H1 (cell line): ENCODE measurements at regions not wholly inside any gene's neighbourhood (a gene's known extent, or its start where the extent isn't known, plus 50 kb on each side); places are given as distances from the start of the nearest gene placed in this dataset.

Source experiments
- CTCF ChIA-PET: fragments of 300-600 bp; sonication (Branson Sonifier 250); formaldehyde crosslinking; loops from one replicate; lab custom pipeline; 2021; ENCODE audit not compliant: partially characterized antibody; lab: Charles Lee
- POLR2A ChIA-PET: fragments of 300-600 bp; sonication (Branson Sonifier 250); formaldehyde crosslinking; loops from one replicate; lab custom pipeline; 2021; ENCODE audit warnings: inconsistent platforms; ENCODE audit not compliant: partially characterized antibody; lab: Charles Lee
- DNase-seq, 2 experiments: peaks; one replicate each; pipeline versions ENCODE4 v3.0.0 to v3.0.0-alpha.2; 2010 to 2022; ENCODE audit warnings: low spot score in 2 of 2, low read depth in 1 of 2, mixed read lengths in 1 of 2
- FAIRE-seq: peaks from 2 replicates; lab custom pipeline; 2011; peaks lifted over from hg19 to GRCh38; lab: Jason Lieb, UNC
- H2AFZ ChIP-seq: 2 replicates; pipeline ENCODE4 v1.8.1; 2012; ENCODE audit warnings: low read length, inconsistent platforms
- H2AK5ac ChIP-seq: 2 replicates; pipeline ENCODE4 v1.6.1; 2013; ENCODE audit warnings: low read depth, low read length
- H2BK120ac ChIP-seq: replicated peaks from 2 replicates; pipeline ENCODE3; 2013; ENCODE audit warnings: low read depth, low read length, inconsistent platforms
- H2BK12ac ChIP-seq: 2 replicates; pipeline ENCODE4 v1.6.1; 2013; ENCODE audit warnings: low read depth, low read length
- H2BK15ac ChIP-seq: 2 replicates; pipeline ENCODE4 v1.6.1; 2013; ENCODE audit warnings: low read length
- H2BK20ac ChIP-seq: 2 replicates; pipeline ENCODE4 v1.6.1; 2013; ENCODE audit warnings: low read length
- H2BK5ac ChIP-seq: 2 replicates; pipeline ENCODE4 v1.6.1; 2013; ENCODE audit warnings: low read depth, low read length
- H3K14ac ChIP-seq: 2 replicates; pipeline ENCODE4 v1.6.1; 2013; ENCODE audit warnings: inconsistent platforms; ENCODE audit not compliant: insufficient read length
- H3K18ac ChIP-seq: 2 replicates; pipeline ENCODE4 v1.6.1; 2013; ENCODE audit warnings: low read length; ENCODE audit errors: extremely low read depth
- H3K23ac ChIP-seq: 2 replicates; pipeline ENCODE4 v1.6.1; 2013; ENCODE audit warnings: inconsistent platforms; ENCODE audit not compliant: insufficient read length
- H3K23me2 ChIP-seq: 2 replicates; pipeline ENCODE4 v1.6.1; 2013; ENCODE audit warnings: low read depth, low read length
- H3K27ac ChIP-seq: 2 replicates; pipeline ENCODE4 v1.6.1; 2011; ENCODE audit warnings: low read depth, low read length, inconsistent platforms
- H3K27me3 ChIP-seq, 4 experiments: replicated peaks in 1 of 4; 1 replicate in 1 of 4; 2 replicates in 3 of 4; pipeline versions ENCODE4 v1.6.1 to v1.8.1; 2011 to 2013; ENCODE audit warnings: low read length in 3 of 4, mild to moderate bottlenecking in 3 of 4, inconsistent platforms in 2 of 4, mixed read lengths in 2 of 4, moderate library complexity in 1 of 4; ENCODE audit not compliant: control insufficient read depth in 3 of 4, insufficient read depth in 3 of 4; ENCODE audit errors: extremely low read depth in 1 of 4
- H3K36me3 ChIP-seq, 4 experiments: 2 replicates each; pipeline versions ENCODE4 v1.6.1 to v1.8.1; 2011 to 2013; ENCODE audit warnings: mild to moderate bottlenecking in 4 of 4, low read length in 3 of 4, moderate library complexity in 2 of 4, control low read depth in 1 of 4, inconsistent platforms in 1 of 4; ENCODE audit not compliant: insufficient read depth in 4 of 4, control insufficient read depth in 2 of 4
- H3K4ac ChIP-seq: replicated peaks from 2 replicates; pipeline ENCODE3; 2013; ENCODE audit warnings: low read length, low read depth, mixed read lengths, inconsistent platforms; ENCODE audit not compliant: insufficient read length
- H3K4me1 ChIP-seq, 4 experiments: replicated peaks in 1 of 4; 1 replicate in 1 of 4; 2 replicates in 3 of 4; pipeline versions ENCODE4 v1.6.1 to v1.8.1; 2011 to 2013; ENCODE audit warnings: low read length in 3 of 4, inconsistent platforms in 2 of 4, mixed read lengths in 1 of 4; ENCODE audit not compliant: insufficient read depth in 4 of 4, control insufficient read depth in 3 of 4
- H3K4me2 ChIP-seq, 2 experiments: 2 replicates each; pipeline versions ENCODE4 v1.6.1 to v1.8.1; 2011 to 2013; ENCODE audit warnings: low read depth in 2 of 2, low read length in 2 of 2, control low read depth in 1 of 2, inconsistent platforms in 1 of 2, mild to moderate bottlenecking in 1 of 2; ENCODE audit not compliant: insufficient read depth in 1 of 2
- H3K4me3 ChIP-seq, 4 experiments: fragments of 200-600, 300-600 bp in 1 of 4; sonication (generic), shearing (Covaris generic), sonication (Bioruptor Twin) in 1 of 4; 2 replicates each; pipeline versions ENCODE4 v1.5.1 to v1.8.1; 2011 to 2016; ENCODE audit warnings: low read length in 4 of 4, low read depth in 3 of 4, control low read depth in 2 of 4, inconsistent platforms in 2 of 4, mild to moderate bottlenecking in 2 of 4, mixed read lengths in 1 of 4, moderate library complexity in 1 of 4; ENCODE audit not compliant: insufficient read depth in 2 of 4; ENCODE audit errors: extremely low read depth in 1 of 4
- H3K56ac ChIP-seq: replicated peaks from 2 replicates; pipeline ENCODE3; 2013; ENCODE audit warnings: low read depth, mild to moderate bottlenecking, mixed read lengths, low read length, inconsistent platforms; ENCODE audit not compliant: insufficient read length
- H3K79me1 ChIP-seq: 2 replicates; pipeline ENCODE4 v1.6.1; 2013; ENCODE audit warnings: low read depth, low read length, control low read depth
- H3K79me2 ChIP-seq, 2 experiments: 2 replicates each; pipeline versions ENCODE4 v1.6.1 to v1.8.1; 2012 to 2013; ENCODE audit warnings: low read length in 2 of 2, mild to moderate bottlenecking in 2 of 2, inconsistent platforms in 1 of 2; ENCODE audit not compliant: insufficient read depth in 2 of 2, control insufficient read depth in 1 of 2
- H3K9ac ChIP-seq, 4 experiments: replicated peaks in 1 of 4; 1 replicate in 1 of 4; 2 replicates in 3 of 4; pipeline versions ENCODE4 v1.6.1 to v1.8.1; 2011 to 2013; ENCODE audit warnings: low read depth in 3 of 4, low read length in 3 of 4, control low read depth in 2 of 4, mild to moderate bottlenecking in 2 of 4, moderate library complexity in 2 of 4, inconsistent platforms in 1 of 4; ENCODE audit errors: extremely low read depth in 1 of 4
- H3K9me3 ChIP-seq, 2 experiments: 2 replicates each; pipeline versions ENCODE4 v1.6.1 to v1.8.1; 2012 to 2013; ENCODE audit warnings: mild to moderate bottlenecking in 2 of 2, moderate library complexity in 2 of 2, control low read depth in 1 of 2, inconsistent platforms in 1 of 2, low read depth in 1 of 2, low read length in 1 of 2, mixed read lengths in 1 of 2; ENCODE audit not compliant: insufficient read depth in 2 of 2
- H4K20me1 ChIP-seq, 2 experiments: replicated peaks in 1 of 2; 2 replicates each; pipeline versions ENCODE3 to v1.8.1; 2011 to 2013; ENCODE audit warnings: inconsistent platforms in 2 of 2, low read length in 2 of 2, mild to moderate bottlenecking in 1 of 2; ENCODE audit not compliant: insufficient read depth in 2 of 2, control insufficient read depth in 1 of 2
- H4K5ac ChIP-seq: 2 replicates; pipeline ENCODE4 v1.6.1; 2013; ENCODE audit warnings: low read length, low read depth, mixed read lengths, inconsistent platforms; ENCODE audit not compliant: insufficient read length
- H4K8ac ChIP-seq: 2 replicates; pipeline ENCODE4 v1.8.0; 2013; ENCODE audit warnings: mild to moderate bottlenecking, moderate library complexity, low read length, inconsistent platforms; ENCODE audit not compliant: insufficient read depth; ENCODE audit errors: extremely low read depth
- H4K91ac ChIP-seq: replicated peaks from 2 replicates; pipeline ENCODE3; 2013; ENCODE audit warnings: low read length, mixed read lengths, inconsistent platforms; ENCODE audit not compliant: insufficient read length
- ASH2L ChIP-seq: fragments of 200-600, 300-600 bp; sonication (generic); IDR thresholded peaks from one replicate; pipeline ENCODE4 v1.7.1; 2017; ENCODE audit warnings: low read length
- EP300 ChIP-seq, 2 experiments: IDR thresholded peaks; 1 replicate in 1 of 2; 2 replicates in 1 of 2; pipeline ENCODE4 v1.6.1; 2011 to 2012; ENCODE audit warnings: low read depth in 2 of 2, low read length in 2 of 2, mild to moderate bottlenecking in 2 of 2, borderline replicate concordance in 1 of 2, inconsistent platforms in 1 of 2, moderate library complexity in 1 of 2
- HDAC6 ChIP-seq: IDR thresholded peaks from one replicate; pipeline ENCODE4 v1.7.1; 2012; ENCODE audit warnings: low read depth, mild to moderate bottlenecking, inconsistent platforms, low read length, moderate library complexity
- KDM1A ChIP-seq: fragments of 200-600, 300-600 bp; sonication (generic); IDR thresholded peaks from 2 replicates; pipeline ENCODE4 v1.7.1; 2016; ENCODE audit warnings: mild to moderate bottlenecking, low read length, borderline replicate concordance
- SAP30 ChIP-seq: fragments of 300-600 bp; sonication (generic); IDR thresholded peaks from 2 replicates; pipeline ENCODE4 v1.7.1; 2012; ENCODE audit warnings: low read length, moderate library complexity, mild to moderate bottlenecking, inconsistent platforms; ENCODE audit not compliant: insufficient read depth, insufficient replicate concordance
- SUZ12 ChIP-seq: fragments of 200-600 bp; sonication (generic); IDR thresholded peaks from 2 replicates; pipeline ENCODE4 v1.6.1; 2012; ENCODE audit warnings: mild to moderate bottlenecking, inconsistent platforms, low read length, moderate library complexity, mixed read lengths
- TBP ChIP-seq: IDR thresholded peaks from 2 replicates; pipeline ENCODE4 v1.6.1; 2011; ENCODE audit warnings: low read depth, low read length, improper control_type of control experiment
- TCF12 ChIP-seq: IDR thresholded peaks from 2 replicates; pipeline ENCODE4 v1.6.1; 2011; ENCODE audit warnings: low read depth, mild to moderate bottlenecking, low read length
- YY1 ChIP-seq: IDR thresholded peaks from 2 replicates; pipeline ENCODE4 v1.6.1; 2011; ENCODE audit warnings: low read depth, mild to moderate bottlenecking, low read length
- WGBS, 2 experiments: shearing (Covaris generic) in 1 of 2; methylation state at CpG; one replicate each; pipeline versions ENCODE4 v1.1.6 to v1.1.7; 2013 to 2015; ENCODE audit warnings: low lambda C conversion rate in 2 of 2, mixed read lengths in 2 of 2, inconsistent platforms in 1 of 2, low coverage in 1 of 2, missing lambda C conversion rate in 1 of 2; ENCODE audit not compliant: insufficient replicate concordance in 2 of 2, insufficient coverage in 1 of 2, insufficient read length in 1 of 2; ENCODE audit errors: extremely low coverage in 1 of 2, missing lambda C conversion rate in 1 of 2; 5-methylcytosine and 5-hydroxymethylcytosine counted together

DNA sequence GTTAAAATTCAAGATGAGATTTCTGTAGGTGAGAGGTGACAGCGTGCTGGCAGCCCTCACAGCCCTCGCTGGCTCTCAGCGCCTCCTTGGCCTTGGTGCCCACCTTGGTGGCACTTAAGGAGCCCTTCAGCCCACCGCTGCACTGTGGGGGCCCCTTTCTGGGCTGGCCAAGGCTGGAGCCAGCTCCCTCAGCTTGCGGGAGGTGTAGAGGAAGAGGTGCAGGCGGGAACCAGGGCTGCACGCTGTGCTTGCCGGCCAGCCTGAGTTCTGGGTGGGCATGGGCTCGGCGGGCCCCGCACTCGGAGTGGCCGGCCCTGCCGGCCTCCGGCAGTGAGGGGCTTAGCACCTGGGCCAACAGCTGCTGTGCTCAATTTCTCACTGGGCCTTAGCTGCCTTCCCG lies 320.0 kb upstream of the VWC2 start:
- H3K36me3 ChIP-seq: no peaks in the 10 kb centered on the region
- H2BK5ac ChIP-seq: no peak overlapping the region
- no peak overlapping the region for H2BK15ac ChIP-seq
- no peaks in the 10 kb centered on the region for H3K4me1 ChIP-seq
- no peak overlapping the region for H3K56ac ChIP-seq
- CTCF ChIA-PET: interaction anchor here (0.6 kb wide), 1 partner anchor 53 kb away, joined by 4 read pairs; no protein-coding TSS in a partner anchor
- no peak overlapping the region for H3K4ac ChIP-seq
- no peaks in the 10 kb centered on the region for H3K23me2 ChIP-seq
- H3K18ac ChIP-seq: no peak overlapping the region
- no peak overlapping the region for H2BK120ac ChIP-seq
- no peak overlapping the region for H3K4me2 ChIP-seq
- no peak overlapping the region for H2BK12ac ChIP-seq
- no peak overlapping the region for H2AK5ac ChIP-seq
- no peak overlapping the region for H4K91ac ChIP-seq
- TF ChIP-seq TCF12: no peak
- TF ChIP-seq SUZ12: no peak
- TF ChIP-seq ASH2L: no peak
- TF ChIP-seq TBP: no peak
- TF ChIP-seq KDM1A: no peak
- TF ChIP-seq HDAC6: no peak
- no peak for TF ChIP-seq EP300 (IDR thresholded peaks at IDR 0.05; ENCODE audit: borderline replicate concordance in 1 of 2, low read depth in 2 of 2, low read length in 2 of 2)
- TF ChIP-seq SAP30: no peak
- no peak for TF ChIP-seq YY1
- TF ChIP-seq, all 59 proteins: peak for 0
- Histone ChIP-seq H3K27ac (no peak overlapping the region), H2AFZ (no peak overlapping the region), H3K9me3 (peaks cover 0 to 3% of the 10 kb centered on the region in 2 experiments; a peak in 1 of 4 replicates), H4K5ac (no peak overlapping the region), H4K8ac (no peak overlapping the region), H3K14ac (no peak overlapping the region), H3K23ac (no peak overlapping the region), H3K9ac (no peak overlapping the region), H2BK20ac (no peak overlapping the region), H3K4me3 (no peak overlapping the region), H4K20me1 (no peaks in the 10 kb centered on the region), H3K79me2 (no peaks in the 10 kb centered on the region), H3K79me1 (no peaks in the 10 kb centered on the region), H3K27me3 (no peaks in the 10 kb centered on the region)
- 92% methylated on average over 9 of the region's 16 CpGs; no CpG with 5 or more reads in 1 of the 2 experiments for WGBS, 2 experiments
- POLR2A ChIA-PET: no interaction called here
- DNase-seq (no peak), FAIRE-seq (no peak)
